ENCODE measurements at regions not wholly inside any gene's neighbourhood (a gene's known extent, or its start where the extent isn't known, plus 50 kb on each side); places are given as distances from the start of the nearest gene placed in this dataset.

- H3K4me2 ChIP-seq, result no peak overlapping the region
- no peak overlapping the region for H3K4me3 Mint-ChIP-seq
- peaks cover 4% of the 10 kb centered on the region for H3K79me2 ChIP-seq (ENCODE audit: low read depth)
- H2AFZ ChIP-seq (replicated peaks), result no peak overlapping the region
- H3K9ac ChIP-seq, result no peak overlapping the region
- no peak overlapping the region for H3K27ac ChIP-seq
- no peak overlapping the region for H3K4me3 ChIP-seq
- H3K9me3 Mint-ChIP-seq, result no peaks in the 10 kb centered on the region
- DNase-seq (ENCODE audit: low spot score), result no peak
- peaks cover 6% of the 10 kb centered on the region for H3K4me1 ChIP-seq
- TF ChIP-seq EZH2 (IDR thresholded peaks at IDR 0.05) (no peak), CTCF (IDR thresholded peaks at IDR 0.05) (no peak), EZH2phosphoT487 (IDR thresholded peaks at IDR 0.05) (no peak)
- H3K36me3 ChIP-seq, result no peaks in the 10 kb centered on the region
- H3K27ac Mint-ChIP-seq, result no peak overlapping the region
- H3K9me3 ChIP-seq (ENCODE audit: low read depth), result no peaks in the 10 kb centered on the region
- peaks cover 49% of the 10 kb centered on the region for H4K20me1 ChIP-seq (ENCODE audit: low read depth)
- no peaks in the 10 kb centered on the region for H3K27me3 Mint-ChIP-seq (ENCODE audit: insufficient read depth, low read depth)
- no peaks in the 10 kb centered on the region for H3F3A ChIP-seq (ENCODE audit: low read depth)
- peaks cover 3% of the 10 kb centered on the region for H3K36me3 Mint-ChIP-seq
- H3K27me3 ChIP-seq, result no peaks in the 10 kb centered on the region
- H3K4me1 Mint-ChIP-seq, result peaks cover 17% of the 10 kb centered on the region
Observed at GRCh38 chr22:40121461-40121860, 56.3 kb upstream of the TNRC6B start.

GRCh38 chr22:40122792-40123191 lies 54.9 kb upstream of the TNRC6B start:
- Histone ChIP-seq H3K9me3 (ENCODE audit: low read depth) (no peaks in the 10 kb centered on the region), H2AFZ (replicated peaks) (no peak overlapping the region), H3K4me2 (no peak overlapping the region), H3K27ac (no peak overlapping the region), H3K27me3 (no peaks in the 10 kb centered on the region), H3K4me1 (no peaks in the 10 kb centered on the region), H3F3A (ENCODE audit: low read depth) (no peaks in the 10 kb centered on the region), H3K9ac (no peak overlapping the region), H3K4me3 (no peak overlapping the region), H3K79me2 (ENCODE audit: low read depth) (no peaks in the 10 kb centered on the region), H3K36me3 (no peaks in the 10 kb centered on the region), H4K20me1 (ENCODE audit: low read depth) (peaks cover 37% of the 10 kb centered on the region)
- H3K27me3 Mint-ChIP-seq (ENCODE audit: insufficient read depth, low read depth), result no peaks in the 10 kb centered on the region
- no peaks in the 10 kb centered on the region for H3K9me3 Mint-ChIP-seq
- TF ChIP-seq EZH2phosphoT487 (IDR thresholded peaks at IDR 0.05) (no peak), EZH2 (IDR thresholded peaks at IDR 0.05) (no peak), CTCF (IDR thresholded peaks at IDR 0.05) (no peak)
- H3K36me3 Mint-ChIP-seq, result peaks cover 3% of the 10 kb centered on the region
- peaks cover 17% of the 10 kb centered on the region for H3K4me1 Mint-ChIP-seq
- DNase-seq (ENCODE audit: low spot score), result no peak
- no peak overlapping the region for H3K4me3 Mint-ChIP-seq
- H3K27ac Mint-ChIP-seq, result no peak overlapping the region

GRCh38 chr22:40123387-40123786 lies 54.3 kb upstream of the TNRC6B start:
- peaks cover 32% of the 10 kb centered on the region for H4K20me1 ChIP-seq (ENCODE audit: low read depth)
- H3K9me3 ChIP-seq (ENCODE audit: low read depth), result no peaks in the 10 kb centered on the region
- no peaks in the 10 kb centered on the region for H3K79me2 ChIP-seq (ENCODE audit: low read depth)
- no peak for DNase-seq (ENCODE audit: low spot score)
- no peaks in the 10 kb centered on the region for H3K4me1 ChIP-seq
- H3K9ac ChIP-seq, result no peak overlapping the region
- H3K4me3 Mint-ChIP-seq, result no peak overlapping the region
- H3K27ac ChIP-seq, result no peak overlapping the region
- no peak overlapping the region for H3K4me2 ChIP-seq
- H3K27me3 ChIP-seq, result no peaks in the 10 kb centered on the region
- no peaks in the 10 kb centered on the region for H3F3A ChIP-seq (ENCODE audit: low read depth)
- H3K36me3 ChIP-seq, result no peaks in the 10 kb centered on the region
- TF ChIP-seq EZH2 (IDR thresholded peaks at IDR 0.05) (no peak), CTCF (IDR thresholded peaks at IDR 0.05) (no peak), EZH2phosphoT487 (IDR thresholded peaks at IDR 0.05) (no peak)
- no peaks in the 10 kb centered on the region for H3K9me3 Mint-ChIP-seq
- no peak overlapping the region for H2AFZ ChIP-seq (replicated peaks)
- peaks cover 17% of the 10 kb centered on the region for H3K4me1 Mint-ChIP-seq
- H3K27ac Mint-ChIP-seq, result no peak overlapping the region
- H3K27me3 Mint-ChIP-seq (ENCODE audit: insufficient read depth, low read depth), result no peaks in the 10 kb centered on the region
- no peak overlapping the region for H3K4me3 ChIP-seq
- H3K36me3 Mint-ChIP-seq, result peaks cover 5% of the 10 kb centered on the region
